Non-pigmented ciliary epithelial cell (primary cell): ENCODE measurements at regions not wholly inside any gene's neighbourhood (a gene's known extent, or its start where the extent isn't known, plus 50 kb on each side); places are given as distances from the start of the nearest gene placed in this dataset.

Experiments used
- DNase-seq: peaks from one replicate; pipeline ENCODE4 v3.0.0-alpha.2; 2010; ENCODE audit warnings: low read depth

DNA sequence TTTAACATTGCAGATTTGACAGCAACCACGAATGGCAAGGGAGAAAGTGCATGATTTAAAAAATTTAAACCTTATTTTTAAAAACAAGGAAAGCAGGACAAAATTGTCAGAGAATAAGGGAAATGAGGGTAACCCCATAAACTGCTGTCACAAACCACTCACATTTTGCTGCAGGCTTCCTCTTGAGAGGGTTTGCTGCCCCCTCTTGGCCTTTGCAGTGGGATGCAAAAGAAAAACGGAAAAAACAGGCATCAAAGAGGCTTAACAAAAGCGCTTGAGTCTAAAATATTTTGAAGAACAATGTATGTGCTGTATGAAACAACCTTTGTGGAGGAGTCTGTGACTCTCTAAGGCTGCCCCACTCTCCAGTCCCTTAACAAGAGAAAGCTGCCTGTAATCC, 91.6 kb downstream of the TMX3 start:
- peak; percentile 59 for DNase-seq

- DNase-seq, result no peak
Measured at GRCh38 chr18:68611311-68611710, 103.6 kb downstream of the TMX3 start.

DNA sequence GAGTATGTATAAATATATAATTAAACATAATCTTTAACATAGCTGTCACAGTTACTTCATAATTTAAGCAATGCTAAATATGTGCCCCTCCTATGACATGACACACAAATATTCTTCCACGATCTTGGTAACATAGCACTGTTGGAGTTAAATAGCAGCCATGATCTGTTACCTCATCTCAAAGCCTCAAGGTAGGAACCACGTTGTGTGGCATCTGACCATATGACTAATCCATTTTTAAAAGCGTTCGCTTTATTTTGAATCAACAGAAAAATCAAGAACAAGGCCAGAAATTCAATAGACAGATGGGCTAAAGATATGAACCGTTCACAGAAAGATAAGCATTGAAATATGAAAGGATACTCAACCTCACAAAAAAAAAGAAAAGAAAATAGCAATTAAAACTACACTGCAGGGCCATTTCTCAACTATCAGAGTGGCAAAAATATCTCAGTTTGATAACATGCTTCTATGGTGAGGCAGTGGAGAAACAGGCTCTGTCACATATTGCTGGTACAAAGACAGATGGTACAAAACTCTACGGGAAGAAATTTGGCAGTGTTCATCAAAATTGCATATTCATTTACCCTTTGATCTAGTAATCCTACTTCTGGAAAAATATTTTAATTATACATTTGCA, 105.9 kb downstream of the TMX3 start:
- DNase-seq, result no peak

- DNase-seq, result no peak
Measured at GRCh38 chr18:68607852-68608251, 107.1 kb downstream of the TMX3 start.

GRCh38 chr18:68604256-68604655, 110.7 kb downstream of the TMX3 start:
- DNase-seq, result no peak

GRCh38 chr18:68596016-68596415, 118.9 kb downstream of the TMX3 start:
- DNase-seq, result no peak

- no peak for DNase-seq
Measured at GRCh38 chr18:68588169-68588568, 126.7 kb downstream of the TMX3 start.

GRCh38 chr18:68583685-68584084, 131.2 kb downstream of the TMX3 start:
- DNase-seq, result no peak

DNA sequence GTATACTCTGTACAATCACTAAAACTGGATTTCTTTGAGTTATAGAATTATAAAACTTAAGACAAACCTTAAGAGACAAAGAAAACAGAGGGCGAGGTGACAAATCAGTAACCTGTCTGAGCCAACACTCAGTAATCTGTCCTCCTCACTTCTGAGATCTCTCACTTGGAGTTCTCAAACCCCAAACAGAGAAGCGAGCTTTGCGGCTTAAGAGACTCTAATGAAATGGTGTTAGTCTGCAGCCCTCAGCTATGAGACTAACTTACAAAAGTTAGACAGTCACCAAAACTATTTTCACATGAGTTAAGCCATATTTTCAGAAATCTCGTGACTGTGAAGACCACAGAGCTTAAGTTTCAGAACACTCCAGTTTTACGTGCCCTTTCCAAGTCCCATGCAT, 140.6 kb downstream of the TMX3 start:
- no peak for DNase-seq

- DNase-seq, result no peak
Measured at GRCh38 chr18:68569936-68570335, 145.0 kb downstream of the TMX3 start.

GRCh38 chr18:68568364-68569155, 146.3 kb downstream of the TMX3 start:
- DNase-seq, result no peak

DNA sequence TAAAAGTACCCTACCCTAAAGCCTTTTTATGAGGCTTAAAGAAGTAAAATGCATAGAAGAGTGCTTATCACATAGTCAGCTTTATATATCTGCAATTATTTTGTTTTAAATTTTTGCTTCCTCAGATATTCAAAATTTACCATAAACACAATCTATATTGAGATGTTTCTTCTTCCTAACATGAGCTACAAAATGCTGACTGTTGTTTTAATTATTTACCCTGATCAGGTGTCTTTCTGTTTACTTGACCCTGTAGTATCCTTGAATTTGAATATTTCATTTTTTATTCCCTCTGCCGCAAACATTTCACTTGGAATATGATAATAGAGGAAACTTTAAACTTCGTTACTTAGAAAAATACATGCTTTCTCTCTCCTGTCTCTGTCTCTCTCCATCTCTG, 147.9 kb downstream of the TMX3 start:
- DNase-seq, result no peak

DNA sequence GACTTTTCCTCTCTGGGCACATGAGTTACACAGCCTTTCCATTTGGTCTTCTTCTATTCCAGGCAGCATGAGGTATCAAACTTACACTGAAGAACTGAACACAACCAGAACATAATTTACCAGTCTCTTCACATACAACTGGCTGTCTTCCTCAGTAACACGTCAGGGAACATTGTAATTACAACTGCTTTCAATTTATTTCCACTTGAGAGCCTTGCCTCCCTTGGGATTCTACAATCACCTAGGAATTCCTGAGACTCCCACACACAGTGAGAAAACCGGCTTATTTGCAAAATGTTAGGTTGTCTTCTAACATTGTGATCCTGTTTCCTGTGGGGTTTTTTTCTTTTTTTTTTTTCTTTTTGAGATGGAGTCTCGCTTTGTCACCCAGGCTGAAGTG, 149.9 kb downstream of the TMX3 start:
- DNase-seq, result peak; percentile 9

DNA sequence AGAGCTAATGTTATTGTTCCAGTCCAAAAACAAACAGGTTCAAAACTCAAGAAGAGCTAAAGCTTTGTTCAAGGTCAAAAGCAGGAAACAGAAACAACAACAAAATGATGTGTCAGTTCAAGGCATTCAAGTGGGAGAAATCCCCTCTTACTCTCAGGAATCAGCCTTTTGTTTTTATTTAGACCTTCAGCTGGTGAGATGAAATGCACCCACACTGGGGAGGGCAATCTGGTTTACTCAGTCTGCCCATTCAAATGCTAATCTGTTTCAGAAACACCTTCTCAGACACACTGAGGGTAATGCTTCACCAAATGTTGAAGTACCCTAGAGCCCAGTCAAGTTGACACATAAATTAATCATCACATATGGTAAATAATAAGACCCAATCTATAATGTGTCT, 150.6 kb downstream of the TMX3 start:
- no peak for DNase-seq

DNA sequence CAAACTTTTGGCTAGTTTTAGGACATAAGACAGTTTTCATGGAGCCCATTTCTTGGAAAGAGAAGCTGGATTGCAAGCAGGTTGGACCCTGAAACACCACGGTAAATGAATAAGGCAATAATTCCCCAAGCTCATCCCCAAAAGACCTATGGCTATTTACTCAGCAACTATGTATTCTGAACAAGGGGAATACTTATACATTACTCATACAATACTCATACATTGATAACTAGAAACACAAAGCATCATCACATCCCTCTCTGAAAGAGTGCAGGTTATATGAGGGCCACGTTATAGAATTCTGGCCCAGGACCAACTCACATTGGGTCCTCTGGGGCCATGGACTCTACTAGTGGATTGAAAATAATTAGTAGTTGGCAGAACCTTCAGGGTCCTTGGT, 154.8 kb downstream of the TMX3 start:
- DNase-seq, result no peak

- DNase-seq, result no peak
Measured at GRCh38 chr18:68557183-68557582, 157.7 kb downstream of the TMX3 start.

- DNase-seq, result no peak
Measured at GRCh38 chr18:68555879-68556301, 159.0 kb downstream of the TMX3 start.

DNA sequence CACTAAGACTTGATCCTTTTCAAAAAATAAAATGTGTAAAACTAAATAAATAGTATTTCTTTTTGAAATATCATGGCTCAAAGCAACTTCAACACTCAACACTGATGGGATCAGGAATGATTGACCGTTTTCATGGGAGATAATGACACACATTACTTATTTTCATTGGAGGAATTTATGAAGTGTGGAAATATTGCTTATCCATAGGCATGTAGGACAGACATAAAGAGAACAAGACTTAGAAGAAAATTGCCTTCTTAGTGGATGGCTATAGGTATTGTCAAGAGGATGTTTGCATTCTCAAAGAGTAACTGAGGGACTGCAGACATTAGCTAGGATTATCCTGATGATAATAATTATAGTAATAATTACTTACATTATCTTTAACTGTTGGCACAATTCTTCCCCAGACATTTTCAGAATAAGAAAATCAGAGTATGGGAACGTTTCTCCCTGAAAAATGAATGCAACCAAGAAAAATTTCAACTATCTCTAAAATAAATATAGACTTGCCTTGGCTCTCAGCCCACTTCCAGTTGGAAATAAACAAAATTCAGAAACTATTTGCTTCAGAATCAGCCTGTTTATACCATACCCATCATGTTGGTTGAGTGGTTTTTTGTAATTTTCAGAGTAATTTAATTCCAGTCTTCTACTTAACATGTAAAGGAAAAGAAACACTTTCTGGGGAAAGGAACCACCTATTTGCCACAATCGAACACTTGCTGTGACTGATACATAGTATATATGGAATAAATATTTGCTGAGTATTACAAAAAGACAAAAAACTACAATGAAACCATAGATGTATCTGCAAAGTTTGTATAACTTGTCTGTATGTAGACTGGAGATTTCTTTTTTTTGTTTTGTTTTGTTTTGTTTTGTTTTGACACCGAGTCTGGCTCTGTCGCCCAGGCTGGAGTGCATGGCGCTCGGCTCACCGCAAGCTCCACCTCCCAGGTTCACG, 165.7 kb downstream of the TMX3 start:
- DNase-seq, result peak; percentile 49

- no peak for DNase-seq
Measured at GRCh38 chr18:68543344-68543743, 171.6 kb downstream of the TMX3 start.

DNA sequence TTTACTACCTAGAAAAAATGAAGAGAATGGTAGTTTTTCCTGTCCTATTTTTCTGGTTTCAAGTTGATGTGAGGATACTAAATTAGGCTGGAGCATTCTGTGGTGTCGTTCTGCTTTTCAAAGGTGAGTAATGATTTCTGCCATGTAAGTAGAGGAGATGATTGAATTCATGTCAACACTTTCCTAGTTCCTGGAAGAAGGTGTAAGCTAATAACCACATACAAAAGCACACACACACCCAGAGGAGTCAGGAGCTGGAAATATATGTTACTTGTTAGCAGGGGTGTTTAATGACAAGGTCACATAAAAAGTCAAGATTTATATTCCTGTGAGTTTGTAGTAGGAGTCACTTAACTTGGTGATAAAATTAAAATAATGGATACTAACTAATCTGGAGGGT, 172.1 kb downstream of the TMX3 start:
- DNase-seq, result no peak

GRCh38 chr18:68533641-68534040, 181.3 kb downstream of the TMX3 start:
- no peak for DNase-seq

DNA sequence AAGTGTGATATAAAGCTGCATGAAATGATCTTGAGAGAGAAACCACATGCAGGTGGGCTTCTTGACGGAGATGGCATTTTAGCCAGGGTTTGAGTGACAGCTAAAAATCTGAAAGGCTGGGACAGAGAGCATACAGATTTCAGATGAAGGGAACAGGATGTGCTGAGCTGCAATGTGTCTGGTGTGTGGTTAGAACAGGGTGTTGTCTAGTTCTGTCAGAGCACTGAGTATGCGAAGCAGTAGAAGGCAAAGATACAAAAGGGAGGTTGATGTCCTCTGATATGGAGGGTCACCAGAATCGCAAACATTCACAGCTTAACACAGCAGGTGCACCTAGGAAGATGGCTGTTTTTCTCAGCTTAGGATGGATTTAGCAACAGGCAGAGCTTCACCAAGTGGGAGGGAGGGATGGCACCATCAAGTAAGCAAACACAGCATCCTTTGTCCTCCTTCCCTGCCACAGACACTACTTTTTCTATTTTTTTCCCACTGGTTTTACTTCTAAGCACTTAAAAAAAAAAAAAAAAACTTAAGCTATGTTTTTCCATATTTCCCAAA, 182.5 kb downstream of the TMX3 start:
- DNase-seq, result no peak
